ENCODE measurements at regions not wholly inside any gene's neighbourhood (a gene's known extent, or its start where the extent isn't known, plus 50 kb on each side); places are given as distances from the start of the nearest gene placed in this dataset.

DNA sequence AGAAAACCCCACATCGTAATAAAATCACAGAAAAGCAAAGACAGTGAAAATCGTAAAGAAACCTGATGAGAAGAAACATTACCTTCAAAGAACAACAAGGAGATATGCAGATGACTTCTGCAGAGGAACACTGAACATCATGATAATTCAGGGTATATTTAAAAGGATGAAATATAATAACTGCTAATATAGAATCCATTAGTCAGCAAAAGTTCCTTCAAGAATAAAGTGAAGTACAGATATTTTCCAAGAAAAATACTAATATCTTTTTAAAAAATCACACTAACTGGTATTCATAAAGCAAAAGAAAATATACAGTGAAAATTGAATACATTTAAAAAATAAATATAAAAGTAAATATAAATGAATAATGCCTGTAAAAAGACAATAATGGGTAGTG is 176.3 kb upstream of the VEGFC start:
- TF ChIP-seq, protein P1, sequence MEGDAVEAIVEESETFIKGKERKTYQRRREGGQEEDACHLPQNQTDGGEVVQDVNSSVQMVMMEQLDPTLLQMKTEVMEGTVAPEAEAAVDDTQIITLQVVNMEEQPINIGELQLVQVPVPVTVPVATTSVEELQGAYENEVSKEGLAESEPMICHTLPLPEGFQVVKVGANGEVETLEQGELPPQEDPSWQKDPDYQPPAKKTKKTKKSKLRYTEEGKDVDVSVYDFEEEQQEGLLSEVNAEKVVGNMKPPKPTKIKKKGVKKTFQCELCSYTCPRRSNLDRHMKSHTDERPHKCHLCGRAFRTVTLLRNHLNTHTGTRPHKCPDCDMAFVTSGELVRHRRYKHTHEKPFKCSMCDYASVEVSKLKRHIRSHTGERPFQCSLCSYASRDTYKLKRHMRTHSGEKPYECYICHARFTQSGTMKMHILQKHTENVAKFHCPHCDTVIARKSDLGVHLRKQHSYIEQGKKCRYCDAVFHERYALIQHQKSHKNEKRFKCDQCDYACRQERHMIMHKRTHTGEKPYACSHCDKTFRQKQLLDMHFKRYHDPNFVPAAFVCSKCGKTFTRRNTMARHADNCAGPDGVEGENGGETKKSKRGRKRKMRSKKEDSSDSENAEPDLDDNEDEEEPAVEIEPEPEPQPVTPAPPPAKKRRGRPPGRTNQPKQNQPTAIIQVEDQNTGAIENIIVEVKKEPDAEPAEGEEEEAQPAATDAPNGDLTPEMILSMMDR (IDR thresholded peaks at IDR 0.05), result no peak
- no peak for TF ChIP-seq POLR2A (IDR thresholded peaks at IDR 0.05)
